SIG-M5 (cell line): ENCODE measurements at regions not wholly inside any gene's neighbourhood (a gene's known extent, or its start where the extent isn't known, plus 50 kb on each side); places are given as distances from the start of the nearest gene placed in this dataset.

Experiments
- DNase-seq: peaks from one replicate; lab custom pipeline; 2025; lab: John Stamatoyannopoulos, UW

DNA sequence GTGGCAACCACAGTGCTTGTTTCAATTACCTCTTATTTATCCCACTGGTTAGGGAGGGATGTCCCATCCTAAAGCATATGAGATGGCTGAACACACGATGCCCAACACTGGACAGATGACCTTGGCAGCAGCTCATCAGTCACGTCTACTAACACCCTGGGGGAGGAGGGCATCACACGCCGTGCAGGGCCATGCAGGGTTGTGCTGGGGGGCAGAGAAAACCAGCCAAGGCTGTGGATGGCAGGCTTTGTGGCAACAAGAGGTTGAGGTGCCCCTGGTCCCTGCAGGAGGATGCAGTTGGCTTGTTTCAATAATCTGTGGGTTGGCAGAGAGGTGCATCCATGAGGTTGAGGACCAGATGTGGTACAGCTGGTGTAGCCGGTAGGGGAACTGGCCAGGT lies 293.7 kb upstream of the SULF2 start:
- DNase-seq = no peak

DNA sequence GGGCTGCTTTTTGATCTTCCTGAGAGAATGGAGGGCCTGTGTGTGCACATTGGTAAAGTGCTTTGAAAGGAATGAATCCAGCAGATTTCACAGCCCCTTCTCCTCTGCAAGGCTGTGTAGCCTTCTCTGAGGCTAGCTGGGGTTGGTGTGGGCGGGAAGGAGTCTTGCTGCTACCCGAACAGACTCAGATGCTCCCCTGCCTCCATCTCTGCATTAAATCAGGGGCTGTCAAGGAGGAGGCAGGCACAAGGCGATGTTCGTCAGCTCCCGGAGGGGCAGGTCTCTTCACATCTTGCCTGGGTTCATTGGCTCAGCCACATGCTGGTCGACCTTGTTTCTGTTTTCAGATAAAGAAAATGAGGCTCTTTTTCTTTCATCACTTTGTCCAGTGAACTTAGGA lies 291.5 kb upstream of the SULF2 start:
- DNase-seq = no peak

DNA sequence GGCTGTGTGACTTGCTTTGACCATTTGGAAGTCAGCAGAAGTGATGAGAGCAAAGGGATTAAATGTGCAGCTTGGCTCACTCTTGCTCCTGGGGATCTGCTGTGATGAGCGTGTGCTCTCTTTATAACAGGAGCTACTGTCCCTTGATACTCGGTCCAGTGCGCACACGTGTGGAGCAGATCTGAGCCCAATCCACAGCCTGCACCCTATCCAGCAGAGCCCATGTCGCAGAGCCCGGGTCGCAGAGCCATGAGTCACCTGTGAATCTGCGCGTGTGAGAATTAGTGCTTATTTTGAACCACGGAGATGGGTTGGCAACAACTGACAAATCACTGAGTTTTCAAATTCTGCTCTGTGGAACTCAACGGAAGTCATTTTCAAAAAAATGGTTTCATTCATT lies 291.0 kb upstream of the SULF2 start:
- no peak for DNase-seq

DNA sequence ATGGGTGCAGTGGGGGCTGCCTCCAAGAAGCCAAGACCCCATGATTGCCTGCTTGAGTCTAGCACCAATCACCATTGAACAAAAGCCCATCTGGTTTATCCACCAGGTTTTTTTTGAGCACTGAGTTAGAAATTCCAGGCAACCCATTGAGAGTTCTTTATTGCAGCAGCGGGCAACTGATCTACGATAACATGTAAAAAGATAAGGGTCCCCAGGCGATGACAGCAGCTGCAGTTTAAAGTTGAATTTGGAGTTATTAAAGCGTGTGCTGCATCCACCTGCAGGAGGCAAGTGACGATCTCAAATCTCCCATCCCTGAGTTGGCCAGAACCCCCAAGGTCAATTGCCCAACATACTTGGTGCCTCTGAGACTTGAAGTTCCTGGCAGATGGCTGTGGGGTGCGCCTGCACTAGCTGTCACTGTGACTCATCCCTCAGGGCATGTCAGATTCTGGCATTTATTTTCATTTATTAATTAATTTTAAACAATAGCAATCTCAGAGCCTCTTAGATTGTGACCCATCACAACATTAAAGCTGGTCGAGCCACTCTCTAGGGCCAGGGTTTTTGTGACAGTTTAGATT lies 290.4 kb upstream of the SULF2 start:
- no peak for DNase-seq

DNA sequence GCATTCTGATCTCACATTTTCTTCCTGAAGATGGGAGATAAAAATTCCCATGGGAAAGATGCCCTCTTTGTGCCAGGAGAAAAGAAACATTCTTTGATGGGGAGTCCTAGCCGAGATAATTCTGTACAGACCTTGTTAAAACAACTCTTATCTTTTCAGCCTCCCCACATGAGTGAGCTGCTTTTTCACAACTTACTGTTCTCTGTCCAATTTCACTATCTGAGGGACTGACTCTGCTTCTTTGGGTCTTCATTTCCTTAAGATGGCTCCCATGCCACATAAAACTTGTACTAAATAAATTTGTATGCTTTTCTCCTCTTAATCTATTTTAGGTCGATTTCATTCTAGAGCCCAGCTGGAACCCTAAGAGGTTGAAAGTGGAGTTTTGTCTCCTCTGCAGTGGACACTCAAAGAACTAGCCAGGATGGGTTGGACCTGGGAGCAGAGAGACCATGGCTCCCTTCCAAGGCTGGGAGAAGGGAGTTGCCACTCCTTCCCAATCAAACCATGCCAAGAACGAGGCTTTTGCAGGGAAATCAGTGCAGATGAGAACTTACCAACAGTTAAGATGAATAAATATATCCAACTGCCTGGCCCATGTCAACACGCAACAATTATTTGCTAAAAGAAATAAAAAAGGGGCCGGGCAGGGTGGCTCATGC lies 285.8 kb upstream of the SULF2 start:
- no peak for DNase-seq

DNA sequence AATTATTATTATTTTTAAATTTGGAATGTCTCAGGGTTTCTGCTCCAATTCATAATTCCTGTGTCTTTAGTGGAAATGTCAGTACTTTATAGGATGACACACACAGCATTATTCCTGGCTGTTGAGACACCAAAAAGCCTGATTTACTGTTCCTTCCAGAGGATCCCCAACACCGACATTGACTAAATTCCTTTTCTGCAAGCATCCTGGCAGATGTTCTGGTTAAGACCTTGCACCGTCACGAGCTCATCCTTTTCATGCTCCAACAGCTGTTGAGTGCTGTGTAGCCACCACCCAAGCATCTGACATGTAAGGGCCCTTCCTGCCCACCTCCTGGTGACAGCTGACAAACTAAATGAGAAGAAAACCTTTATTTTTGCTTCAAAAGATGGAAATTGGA lies 284.3 kb upstream of the SULF2 start:
- DNase-seq = no peak

DNA sequence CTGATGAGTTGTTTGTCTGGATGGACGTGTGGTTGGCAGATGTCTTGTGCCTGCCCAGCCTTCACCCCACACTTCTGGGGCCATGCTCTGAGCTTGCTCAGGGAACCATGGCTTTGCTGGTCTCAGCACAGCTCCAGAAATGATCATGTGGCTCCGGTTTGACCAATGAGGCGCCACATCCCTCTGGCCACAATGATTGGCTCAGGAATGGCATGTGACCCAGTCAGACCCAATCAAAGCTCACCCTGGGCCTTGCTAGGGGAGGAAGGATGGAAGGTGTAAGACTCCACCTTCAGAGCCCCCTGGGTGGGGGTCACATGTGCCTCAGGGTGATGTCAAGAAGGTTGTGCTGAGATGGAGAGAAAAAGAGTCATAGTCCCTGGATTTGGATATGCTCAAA lies 281.6 kb upstream of the SULF2 start:
- DNase-seq = no peak

DNA sequence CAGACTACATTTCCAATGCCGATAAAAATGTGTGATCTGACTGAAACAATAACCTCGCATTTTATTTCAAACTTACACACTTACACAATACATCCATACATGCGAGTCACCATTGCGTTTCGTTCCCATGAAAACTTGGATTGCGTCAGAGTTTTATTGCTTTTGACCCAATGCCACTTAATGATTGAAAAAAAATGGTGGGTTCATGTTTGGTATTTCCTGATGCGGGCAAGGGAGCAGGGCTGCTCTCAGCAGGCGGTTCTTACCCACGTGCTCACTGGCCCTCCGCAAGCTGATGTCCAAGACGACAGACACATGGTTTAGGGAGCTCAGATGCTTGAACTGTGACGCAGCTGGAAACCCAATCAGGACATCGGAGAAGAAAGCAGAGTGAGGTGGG lies 281.0 kb upstream of the SULF2 start:
- no peak for DNase-seq

DNA sequence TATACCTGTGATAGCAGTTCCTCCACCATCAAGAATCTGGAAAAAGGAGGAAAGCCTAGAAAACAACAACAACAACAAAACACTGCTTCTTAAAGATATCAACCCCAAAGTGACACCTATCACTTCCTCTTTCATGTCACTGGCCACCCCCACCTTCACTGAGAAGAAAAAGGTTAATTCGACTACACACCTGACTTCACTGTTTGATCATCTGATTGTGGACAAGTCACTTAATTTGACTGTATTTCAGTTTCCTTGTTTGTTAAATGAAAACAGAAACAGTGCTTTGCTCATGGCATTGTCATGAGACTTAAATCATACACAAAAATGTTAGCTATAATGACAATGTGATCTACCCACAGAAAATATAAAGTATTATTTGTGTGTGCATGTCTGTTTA lies 280.6 kb upstream of the SULF2 start:
- no peak for DNase-seq

DNA sequence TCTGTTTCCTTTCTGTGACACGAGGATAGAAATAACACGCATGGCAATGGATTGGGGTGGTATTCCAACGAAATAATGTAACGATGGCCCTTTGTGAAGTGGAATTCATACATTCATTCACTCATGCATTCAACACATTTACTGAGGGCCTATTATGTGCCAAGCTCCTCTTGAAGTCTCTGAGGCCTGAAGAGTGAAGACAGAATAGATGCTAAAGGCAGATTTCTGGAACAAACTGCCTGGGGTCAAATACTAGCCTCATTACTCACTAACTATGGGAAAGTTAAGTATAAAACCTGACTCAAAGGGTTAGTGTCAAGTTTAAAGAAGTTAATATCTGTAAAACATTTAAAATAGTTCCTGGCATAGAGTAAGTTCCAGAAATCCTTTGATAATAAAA lies 279.6 kb upstream of the SULF2 start:
- no peak for DNase-seq

DNA sequence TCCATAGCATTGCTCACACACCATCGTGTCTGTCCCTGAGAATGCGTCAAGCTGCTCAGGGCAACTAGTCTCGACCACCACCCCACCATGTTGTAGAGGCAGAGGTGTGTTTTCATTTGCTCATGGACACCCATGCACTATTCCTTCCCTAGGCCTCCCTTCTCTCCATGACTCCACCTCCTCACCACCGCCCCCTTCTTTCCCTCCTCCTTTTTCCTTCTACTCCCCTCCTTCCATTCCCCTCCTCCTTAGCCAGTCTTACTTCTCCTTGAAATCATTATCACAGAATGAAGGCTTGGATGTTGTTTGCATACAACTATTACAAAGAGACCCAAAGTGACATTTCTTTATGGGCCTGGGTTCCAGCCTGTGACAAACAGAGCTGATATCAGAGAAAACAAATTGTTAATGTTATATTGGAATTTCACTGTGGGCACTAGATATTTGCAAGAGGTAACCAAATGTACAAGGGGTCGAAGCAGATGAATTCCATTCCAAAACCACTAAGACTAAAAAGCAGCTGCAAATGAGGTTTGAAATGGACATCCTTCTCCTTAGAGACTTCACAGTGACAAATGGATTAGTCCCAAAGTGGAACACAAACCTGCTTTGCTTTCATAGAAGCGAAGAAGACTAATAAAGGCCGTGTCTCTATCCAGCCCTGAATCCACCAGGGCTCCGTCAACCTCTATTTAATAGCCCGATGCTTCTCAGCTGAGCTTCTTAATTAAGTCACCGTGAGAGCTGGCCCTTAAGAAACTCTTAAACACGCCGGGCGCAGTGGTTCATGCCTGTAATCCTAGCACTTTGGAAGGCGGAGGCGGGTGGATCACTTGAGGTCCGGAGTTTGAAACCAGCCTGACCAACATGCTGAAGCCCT lies 275.8 kb upstream of the SULF2 start:
- DNase-seq = no peak

DNA sequence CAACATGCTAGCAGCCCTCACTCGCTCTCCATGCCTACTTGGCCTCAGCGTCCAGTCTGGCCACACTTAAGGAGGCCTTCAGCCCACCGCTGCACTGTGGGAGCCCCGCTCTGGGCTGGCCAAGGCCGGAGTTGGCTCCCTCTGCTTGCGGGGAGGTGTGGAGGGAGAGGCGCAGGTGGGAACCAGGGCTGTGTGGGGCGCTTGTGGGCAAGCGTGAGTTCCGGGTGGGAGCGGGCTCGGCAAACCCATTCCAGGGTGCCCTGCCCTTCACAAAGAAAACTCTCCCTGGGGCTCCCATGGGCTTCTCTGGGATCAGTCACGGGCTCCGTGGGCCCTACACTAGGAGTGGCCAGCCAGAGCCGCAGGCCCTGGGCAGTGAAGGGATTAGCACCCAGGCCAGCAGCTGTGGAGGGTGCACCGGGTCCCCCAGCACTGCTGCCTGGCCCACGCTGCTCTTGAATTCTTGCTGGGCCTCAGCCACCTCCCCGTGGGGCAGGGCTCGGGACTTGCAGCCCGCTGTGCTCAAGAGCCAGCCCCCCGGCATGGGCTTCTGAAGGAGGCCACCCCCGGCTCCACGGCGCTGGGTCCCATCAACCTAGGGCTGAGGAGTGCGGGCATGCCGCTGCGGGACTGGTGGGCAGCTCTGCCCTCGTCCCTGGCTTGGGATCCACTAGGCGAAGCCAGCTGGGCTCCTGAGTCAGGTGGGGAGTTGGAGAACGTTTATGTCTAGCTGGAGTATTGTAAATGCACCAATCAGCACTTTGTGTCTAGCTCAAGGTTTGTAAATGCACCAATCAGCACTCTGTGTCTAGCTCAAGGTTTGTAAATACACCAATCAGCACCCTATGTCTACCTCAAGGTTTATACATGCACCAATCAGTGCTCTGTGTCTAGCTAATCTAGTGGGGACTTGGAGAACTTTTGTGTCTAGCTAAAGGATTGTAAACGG lies 273.6 kb upstream of the SULF2 start:
- no peak for DNase-seq

DNA sequence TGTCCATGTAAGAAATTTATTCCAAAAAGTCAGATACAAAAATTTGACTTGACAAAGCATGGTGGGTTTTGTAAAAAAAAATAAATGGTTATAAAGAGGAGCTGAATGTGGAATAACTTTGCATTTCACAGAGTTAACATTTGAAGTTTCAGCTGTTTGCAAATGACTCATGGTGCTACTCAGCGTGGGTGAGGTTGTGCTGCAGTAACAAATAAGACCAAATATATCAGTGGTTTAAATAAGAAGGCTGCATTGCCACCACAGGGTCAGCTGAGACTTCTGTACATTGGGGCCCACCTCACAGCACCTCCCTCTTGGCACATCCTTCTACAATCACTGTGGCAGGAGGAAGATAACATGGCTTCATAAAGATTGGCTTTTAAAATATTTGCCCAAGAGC lies 272.5 kb upstream of the SULF2 start:
- DNase-seq = no peak

DNA sequence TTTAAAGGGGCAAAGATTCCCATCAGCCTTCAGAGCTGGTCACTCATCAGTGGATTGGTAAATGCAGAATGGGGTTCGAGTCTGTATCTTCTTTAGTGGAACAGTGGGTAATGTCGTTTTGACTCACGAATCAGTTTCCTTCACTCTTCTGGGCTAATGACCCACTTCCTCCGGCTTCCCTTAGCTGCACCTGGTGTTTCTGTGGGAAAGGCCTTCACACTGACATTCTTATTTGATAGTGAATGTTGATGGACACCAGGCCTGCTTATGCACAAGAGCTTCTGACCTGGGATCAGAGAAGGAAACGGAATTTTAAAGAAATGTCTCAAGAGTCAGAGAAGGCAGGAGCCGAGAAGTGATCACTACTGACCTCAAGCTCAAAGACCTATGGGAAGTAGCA lies 272.0 kb upstream of the SULF2 start:
- DNase-seq = no peak

DNA sequence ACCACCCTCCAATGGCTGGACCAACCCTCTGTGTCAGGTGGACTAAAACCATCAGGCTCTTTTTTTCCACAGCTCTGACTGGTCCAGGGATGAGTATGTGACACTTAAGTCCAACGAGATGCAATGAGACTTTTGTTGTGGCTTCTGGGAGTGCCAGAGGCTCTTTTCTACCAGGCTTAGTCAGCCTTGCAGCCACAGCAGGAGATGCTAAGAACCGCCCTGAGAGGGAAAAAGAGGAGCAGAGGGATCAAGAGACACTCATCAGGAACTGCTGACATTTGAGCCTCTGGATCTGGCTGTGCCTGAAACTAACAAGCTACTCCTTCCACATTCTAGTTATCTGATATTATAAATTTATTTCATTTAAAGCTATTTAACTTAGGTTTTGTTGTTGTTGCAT lies 270.9 kb upstream of the SULF2 start:
- no peak for DNase-seq

DNA sequence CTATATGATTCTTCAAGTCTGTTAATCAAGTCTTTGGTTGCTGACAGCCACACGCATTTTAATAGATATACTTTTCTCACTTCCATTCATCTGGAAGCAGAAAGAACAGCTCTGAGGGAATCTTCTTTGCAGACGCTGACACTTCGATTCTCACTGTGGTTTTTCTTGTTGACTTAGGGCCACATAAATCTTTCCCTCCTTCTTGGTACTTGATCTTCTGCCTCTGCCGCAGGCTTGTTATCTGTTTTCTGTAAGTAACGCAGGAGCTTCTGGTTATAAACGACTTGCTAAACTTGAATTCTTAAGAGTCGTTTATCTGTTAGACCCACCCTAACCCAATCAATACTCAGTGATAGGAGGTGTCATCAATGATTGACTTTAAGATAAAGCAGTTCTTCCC lies 268.8 kb upstream of the SULF2 start:
- no peak for DNase-seq

DNA sequence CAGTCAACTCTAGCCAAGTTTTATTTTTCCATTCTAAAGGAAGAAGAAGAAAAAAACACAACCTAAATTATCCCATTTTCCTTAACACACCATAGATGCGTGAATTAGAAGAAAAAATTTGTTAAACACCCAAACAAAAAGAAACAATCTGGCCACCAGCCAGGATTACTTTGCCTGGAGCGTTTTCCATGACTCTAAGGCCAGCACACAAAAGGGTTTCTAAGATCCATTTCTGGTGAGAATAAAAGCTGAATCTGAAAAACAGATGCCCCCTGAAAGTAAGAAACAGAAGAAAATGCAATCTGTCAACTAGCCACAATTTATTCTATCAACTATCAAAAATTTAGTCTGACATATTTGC lies 267.2 kb upstream of the SULF2 start:
- no peak for DNase-seq

DNA sequence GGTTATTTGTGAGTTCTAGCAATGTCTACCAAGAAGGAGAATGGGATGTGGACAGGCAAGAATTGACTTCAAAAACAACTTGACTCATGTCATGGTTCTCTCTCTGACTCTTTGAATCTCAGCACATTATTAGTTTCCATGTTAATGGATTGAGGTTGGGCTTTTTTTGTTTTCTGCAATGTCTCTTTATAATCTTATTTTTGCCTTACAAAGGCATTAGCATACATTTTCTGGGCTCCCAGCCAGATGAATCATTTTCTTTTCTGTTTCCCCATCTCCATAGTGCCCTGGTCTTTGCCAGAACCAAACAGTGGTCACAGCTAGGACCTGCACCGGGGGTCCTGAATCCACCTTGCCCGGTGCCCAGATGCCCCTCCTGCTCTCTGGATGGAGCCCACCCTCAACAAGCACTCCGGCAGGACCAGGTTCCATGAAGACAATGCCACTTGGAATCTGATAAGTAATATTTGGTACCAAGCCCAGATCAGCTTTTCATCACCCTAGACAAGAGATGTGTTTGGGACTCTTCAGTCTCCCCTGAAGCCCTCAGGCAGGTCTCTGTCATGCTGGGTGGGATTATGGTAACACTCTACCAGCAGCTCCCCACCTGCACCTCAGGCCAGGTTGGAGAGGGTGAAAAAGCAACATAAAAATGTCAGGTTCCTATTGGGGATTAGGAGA lies 266.7 kb upstream of the SULF2 start:
- no peak for DNase-seq

DNA sequence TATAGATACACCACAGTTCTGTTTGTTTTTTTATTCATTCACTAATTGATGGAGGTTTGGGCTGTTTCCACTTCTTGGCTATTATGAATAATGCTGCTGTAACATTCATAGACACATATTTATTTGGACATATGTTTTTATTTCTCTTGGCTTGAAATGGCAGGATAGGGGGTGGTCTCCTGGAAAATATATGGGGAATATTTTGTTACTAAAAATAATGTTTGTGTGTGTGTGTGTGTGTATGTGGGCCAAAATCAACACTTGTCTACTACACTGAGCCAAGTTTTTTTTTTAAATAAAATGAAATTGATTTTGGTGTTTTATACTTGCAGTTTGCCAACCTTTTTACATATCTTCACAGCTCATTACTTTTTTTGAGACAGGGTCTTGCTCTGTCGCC lies 264.4 kb upstream of the SULF2 start:
- DNase-seq = no peak

DNA sequence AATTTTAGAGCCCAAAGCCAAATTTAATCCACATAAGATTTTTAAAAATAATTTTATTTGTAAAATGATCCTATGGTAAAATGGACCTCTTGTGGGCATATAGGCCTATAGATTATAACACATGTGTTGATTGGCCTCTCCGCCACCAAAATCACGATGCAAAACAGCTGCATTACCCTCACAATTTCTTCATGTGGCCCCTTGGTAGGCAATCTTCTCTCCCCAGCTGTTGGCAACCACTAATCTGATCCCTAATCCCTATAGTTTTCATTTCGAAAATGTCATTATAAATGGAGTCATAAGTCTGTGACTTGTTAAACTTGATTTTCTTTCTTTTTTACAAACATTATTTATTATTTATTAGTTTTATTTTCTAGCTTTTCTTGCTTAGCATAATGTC lies 263.9 kb upstream of the SULF2 start:
- no peak for DNase-seq

DNA sequence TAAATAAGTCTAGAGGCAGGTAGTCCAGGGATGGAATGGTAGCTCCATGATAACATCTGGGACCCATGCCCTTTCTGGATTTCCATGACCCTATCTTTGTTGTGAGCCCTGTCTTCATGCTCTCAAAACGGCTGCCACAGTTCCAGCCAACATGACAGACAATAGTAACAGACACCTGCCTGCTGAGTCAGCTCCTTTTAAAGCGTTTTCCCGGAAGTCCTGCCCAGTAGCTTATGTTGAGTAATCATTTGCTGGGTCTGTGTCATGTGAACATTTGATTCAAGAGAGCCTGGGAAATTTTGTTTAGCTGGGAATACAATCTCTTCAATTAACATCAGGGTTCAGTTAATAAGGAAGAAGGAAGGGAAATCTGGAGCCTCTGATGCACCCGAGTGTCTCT lies 262.2 kb upstream of the SULF2 start:
- DNase-seq = no peak

DNA sequence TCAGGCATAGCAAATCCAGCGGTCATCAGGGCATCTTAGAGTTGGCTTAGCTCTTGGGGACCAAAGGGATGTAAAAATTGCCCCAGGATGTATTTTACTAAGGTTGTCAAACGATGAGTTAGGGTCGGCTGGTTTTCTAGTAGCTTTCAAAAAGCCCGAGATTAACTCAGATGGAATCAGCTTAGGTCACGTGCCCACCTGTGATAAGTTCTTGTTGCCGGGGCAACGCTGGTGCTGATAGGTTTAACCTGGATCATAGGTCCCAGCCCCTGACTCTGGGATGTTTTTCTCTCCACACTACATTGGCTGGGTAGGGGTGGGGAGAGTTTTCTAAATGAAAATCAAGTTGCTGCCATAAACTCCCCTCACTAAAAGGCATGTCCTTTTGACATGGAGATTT lies 257.3 kb upstream of the SULF2 start:
- DNase-seq = no peak
